ENCODE measurements at regions not wholly inside any gene's neighbourhood (a gene's known extent, or its start where the extent isn't known, plus 50 kb on each side); places are given as distances from the start of the nearest gene placed in this dataset.

- TF ChIP-seq, protein P1, sequence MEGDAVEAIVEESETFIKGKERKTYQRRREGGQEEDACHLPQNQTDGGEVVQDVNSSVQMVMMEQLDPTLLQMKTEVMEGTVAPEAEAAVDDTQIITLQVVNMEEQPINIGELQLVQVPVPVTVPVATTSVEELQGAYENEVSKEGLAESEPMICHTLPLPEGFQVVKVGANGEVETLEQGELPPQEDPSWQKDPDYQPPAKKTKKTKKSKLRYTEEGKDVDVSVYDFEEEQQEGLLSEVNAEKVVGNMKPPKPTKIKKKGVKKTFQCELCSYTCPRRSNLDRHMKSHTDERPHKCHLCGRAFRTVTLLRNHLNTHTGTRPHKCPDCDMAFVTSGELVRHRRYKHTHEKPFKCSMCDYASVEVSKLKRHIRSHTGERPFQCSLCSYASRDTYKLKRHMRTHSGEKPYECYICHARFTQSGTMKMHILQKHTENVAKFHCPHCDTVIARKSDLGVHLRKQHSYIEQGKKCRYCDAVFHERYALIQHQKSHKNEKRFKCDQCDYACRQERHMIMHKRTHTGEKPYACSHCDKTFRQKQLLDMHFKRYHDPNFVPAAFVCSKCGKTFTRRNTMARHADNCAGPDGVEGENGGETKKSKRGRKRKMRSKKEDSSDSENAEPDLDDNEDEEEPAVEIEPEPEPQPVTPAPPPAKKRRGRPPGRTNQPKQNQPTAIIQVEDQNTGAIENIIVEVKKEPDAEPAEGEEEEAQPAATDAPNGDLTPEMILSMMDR (IDR thresholded peaks at IDR 0.05), result no peak
- no peak for TF ChIP-seq POLR2A (IDR thresholded peaks at IDR 0.05)
Measured at GRCh38 chr19:27972291-27973040, 1240.5 kb downstream of the UQCRFS1 start.

Measured in heart left ventricle (tissue), 13 donors.